IMR-90 (cell line): ENCODE measurements at regions not wholly inside any gene's neighbourhood (a gene's known extent, or its start where the extent isn't known, plus 50 kb on each side); places are given as distances from the start of the nearest gene placed in this dataset.

Experiments
- ATAC-seq: fragments of 200-7000 bp; cut with Tn5 transposase; 2 replicates; pipeline ENCODE4 v1.9.1; 2020; ENCODE audit warnings: low read depth, mild to moderate bottlenecking, moderate library complexity
- BruUV-seq: library from RNA; stranded (reverse); fragments of 400-500 nt; replicated peaks from 2 replicates; lab custom pipeline; 2021; lab: Mats Ljungman, UMichigan
- CTCF ChIA-PET: fragments of 300-600 bp; formaldehyde crosslinking; extraction: SDS; loops from one replicate; lab custom pipeline; 2021; ENCODE audit warnings: antibody characterized with exemption; lab: Yijun Ruan, JAX
- POLR2A ChIA-PET: fragments of 300-600 bp; sonication (Branson Sonifier 250); formaldehyde crosslinking; loops from one replicate; lab custom pipeline; 2022; ENCODE audit warnings: antibody characterized with exemption; ENCODE audit not compliant: unreplicated experiment; lab: Charles Lee
- DNase-seq: peaks from one replicate; pipeline ENCODE4 v3.0.0; 2013
- H2AFZ ChIP-seq: replicated peaks from 2 replicates; pipeline ENCODE3; 2013; ENCODE audit warnings: low read length, mild to moderate bottlenecking; ENCODE audit not compliant: poor library complexity
- H2AK5ac ChIP-seq: 2 replicates; pipeline ENCODE4 v1.6.1; 2013; ENCODE audit warnings: low read depth, low read length, inconsistent platforms
- H2AK9ac ChIP-seq: replicated peaks from 2 replicates; pipeline ENCODE3; 2013; ENCODE audit warnings: mild to moderate bottlenecking, low read depth, low read length, moderate library complexity; ENCODE audit not compliant: poor library complexity
- H2BK120ac ChIP-seq: 2 replicates; pipeline ENCODE4 v1.6.1; 2013; ENCODE audit warnings: low read depth, low read length, inconsistent platforms
- H2BK15ac ChIP-seq: 3 replicates; pipeline ENCODE4 v1.6.1; 2013; ENCODE audit warnings: low read depth, low read length, inconsistent platforms
- H2BK20ac ChIP-seq: 2 replicates; pipeline ENCODE4 v1.6.1; 2013; ENCODE audit warnings: low read depth, mild to moderate bottlenecking, inconsistent platforms, low read length, moderate library complexity
- H2BK5ac ChIP-seq: 2 replicates; pipeline ENCODE4 v1.6.1; 2013; ENCODE audit warnings: mild to moderate bottlenecking, low read depth, low read length, inconsistent platforms; ENCODE audit not compliant: poor library complexity, severe bottlenecking
- H3K14ac ChIP-seq: replicated peaks from 2 replicates; pipeline ENCODE4 v1.6.1; 2013; ENCODE audit warnings: low read depth, low read length, inconsistent platforms
- H3K18ac ChIP-seq: 2 replicates; pipeline ENCODE4 v1.6.1; 2013; ENCODE audit warnings: low read depth, low read length, control low read depth
- H3K23ac ChIP-seq: 2 replicates; pipeline ENCODE4 v1.6.1; 2013; ENCODE audit warnings: low read depth, low read length, inconsistent platforms
- H3K27ac ChIP-seq: 2 replicates; pipeline ENCODE4 v1.5.1; 2013; ENCODE audit warnings: mild to moderate bottlenecking, control low read depth, low read length; ENCODE audit not compliant: insufficient read depth
- H3K27me3 ChIP-seq: 2 replicates; pipeline ENCODE4 v1.6.1; 2013; ENCODE audit warnings: low read length; ENCODE audit not compliant: control insufficient read depth, insufficient read depth
- H3K36me3 ChIP-seq: 2 replicates; pipeline ENCODE4 v1.6.1; 2013; ENCODE audit warnings: low read length, mixed read lengths; ENCODE audit not compliant: control insufficient read depth, insufficient read depth
- H3K4ac ChIP-seq: 2 replicates; pipeline ENCODE4 v1.6.1; 2013; ENCODE audit warnings: low read depth, low read length, inconsistent platforms
- H3K4me1 ChIP-seq: 2 replicates; pipeline ENCODE4 v1.6.1; 2013; ENCODE audit warnings: low read length, mixed read lengths; ENCODE audit not compliant: control insufficient read depth, insufficient read depth
- H3K4me2 ChIP-seq: 2 replicates; pipeline ENCODE4 v1.6.1; 2013; ENCODE audit warnings: low read depth, mild to moderate bottlenecking, control low read depth, low read length, moderate library complexity
- H3K4me3 ChIP-seq: 2 replicates; pipeline ENCODE4 v1.5.1; 2013; ENCODE audit warnings: low read depth, mild to moderate bottlenecking, control low read depth, low read length, moderate library complexity; ENCODE audit not compliant: insufficient read depth
- H3K56ac ChIP-seq: 2 replicates; pipeline ENCODE4 v1.6.1; 2013; ENCODE audit warnings: low read length, inconsistent platforms; ENCODE audit not compliant: insufficient read depth; ENCODE audit errors: extremely low read depth
- H3K79me1 ChIP-seq, 2 experiments: 2 replicates each; pipeline ENCODE4 v1.6.1; 2013; ENCODE audit warnings: low read length in 2 of 2, inconsistent platforms in 1 of 2, low read depth in 1 of 2
- H3K9ac ChIP-seq: 2 replicates; pipeline ENCODE4 v1.6.1; 2013; ENCODE audit warnings: low read depth, low read length, control low read depth
- H3K9me1 ChIP-seq: 2 replicates; pipeline ENCODE4 v1.6.1; 2013; ENCODE audit warnings: low read length, inconsistent platforms; ENCODE audit not compliant: insufficient read depth
- H3K9me3 ChIP-seq: 2 replicates; pipeline ENCODE4 v1.6.1; 2013; ENCODE audit warnings: low read length; ENCODE audit not compliant: control insufficient read depth, insufficient read depth
- H4K20me1 ChIP-seq: 2 replicates; pipeline ENCODE4 v1.6.1; 2013; ENCODE audit warnings: low read length, inconsistent platforms; ENCODE audit not compliant: insufficient read depth
- H4K5ac ChIP-seq: 2 replicates; pipeline ENCODE4 v1.6.1; 2013; ENCODE audit warnings: mild to moderate bottlenecking, low read depth, low read length, control low read depth
- H4K8ac ChIP-seq, 2 experiments: 2 replicates each; pipeline ENCODE4 v1.6.1; 2013; ENCODE audit warnings: low read depth in 2 of 2, low read length in 2 of 2, control low read depth in 1 of 2, inconsistent platforms in 1 of 2
- H4K91ac ChIP-seq: 2 replicates; pipeline ENCODE4 v1.6.1; 2013; ENCODE audit warnings: low read depth, low read length, inconsistent platforms; ENCODE audit not compliant: insufficient read depth
- CEBPB ChIP-seq: IDR thresholded peaks from 2 replicates; pipeline ENCODE4 v1.6.1; 2012; ENCODE audit warnings: low read depth, low read length, improper control_type of control experiment
- CHD1 ChIP-seq: IDR thresholded peaks from 2 replicates; pipeline ENCODE4 v1.6.1; 2012; ENCODE audit warnings: low read depth, low read length, improper control_type of control experiment
- FOS ChIP-seq: fragments of 150-350 bp; IDR thresholded peaks from 2 replicates; pipeline ENCODE4 v1.6.1; 2016; ENCODE audit warnings: low read depth, low read length
- MAFK ChIP-seq: IDR thresholded peaks from 2 replicates; pipeline ENCODE4 v1.6.1; 2012; ENCODE audit warnings: low read depth, low read length, improper control_type of control experiment
- MAZ ChIP-seq: IDR thresholded peaks from 2 replicates; pipeline ENCODE4 v1.6.1; 2012; ENCODE audit warnings: low read depth, mild to moderate bottlenecking, low read length, improper control_type of control experiment, moderate library complexity, borderline replicate concordance
- MXI1 ChIP-seq: IDR thresholded peaks from 2 replicates; pipeline ENCODE4 v1.6.1; 2012; ENCODE audit warnings: low read depth, mild to moderate bottlenecking, low read length, moderate library complexity, borderline replicate concordance
- NFE2L2 ChIP-seq: fragments of 150-350 bp; IDR thresholded peaks from 2 replicates; pipeline ENCODE4 v1.6.1; 2016; ENCODE audit warnings: low read depth, mild to moderate bottlenecking, low read length
- POLR2A ChIP-seq: IDR thresholded peaks from 2 replicates; pipeline ENCODE4 v1.6.1; 2012; ENCODE audit warnings: mild to moderate bottlenecking, low read depth, low read length
- RAD21 ChIP-seq: IDR thresholded peaks from 2 replicates; pipeline ENCODE4 v1.6.1; 2012; ENCODE audit warnings: low read length, improper control_type of control experiment
- RFX5 ChIP-seq: IDR thresholded peaks from 2 replicates; pipeline ENCODE4 v1.8.0; 2012; ENCODE audit warnings: low read depth, mild to moderate bottlenecking, low read length, moderate library complexity
- SMC3 ChIP-seq: fragments of 150-350 bp; IDR thresholded peaks from 2 replicates; pipeline ENCODE4 v1.6.1; 2016; ENCODE audit warnings: low read depth, mild to moderate bottlenecking, antibody characterized with exemption, low read length, moderate library complexity
- dilution Hi-C: fragments of 300-500 bp; cut with HindIII; formaldehyde crosslinking; loops from one replicate; pipeline ENCODE4 v1.14.3; 2018; ENCODE audit warnings: low sequenced_read_pairs; ENCODE audit not compliant: unreplicated experiment
- in situ Hi-C: fragments of 300-500 bp; cut with MboI; formaldehyde crosslinking; loops from 3 replicates; pipeline ENCODE4 v1.14.3; 2019; ENCODE audit warnings: low sequenced_read_pairs, inconsistent platforms, mixed read lengths
- intact Hi-C: fragments of 100-400 bp; cut with micrococcal nuclease; formaldehyde crosslinking; loops from 2 replicates; pipeline ENCODE4 v1.10.0; 2022
- TF ChIP-seq, protein P1 (sequence below): conservative IDR thresholded peaks from 2 replicates; pipeline ENCODE4 v1.5.1; 2012; ENCODE audit warnings: mild to moderate bottlenecking, low read depth, low read length, improper control_type of control experiment
- TF ChIP-seq, protein P2 (sequence below): fragments of 150-350 bp; IDR thresholded peaks from 2 replicates; pipeline ENCODE4 v1.6.1; 2016; ENCODE audit warnings: low read depth, mild to moderate bottlenecking, low read length, moderate library complexity, borderline replicate concordance

DNA sequence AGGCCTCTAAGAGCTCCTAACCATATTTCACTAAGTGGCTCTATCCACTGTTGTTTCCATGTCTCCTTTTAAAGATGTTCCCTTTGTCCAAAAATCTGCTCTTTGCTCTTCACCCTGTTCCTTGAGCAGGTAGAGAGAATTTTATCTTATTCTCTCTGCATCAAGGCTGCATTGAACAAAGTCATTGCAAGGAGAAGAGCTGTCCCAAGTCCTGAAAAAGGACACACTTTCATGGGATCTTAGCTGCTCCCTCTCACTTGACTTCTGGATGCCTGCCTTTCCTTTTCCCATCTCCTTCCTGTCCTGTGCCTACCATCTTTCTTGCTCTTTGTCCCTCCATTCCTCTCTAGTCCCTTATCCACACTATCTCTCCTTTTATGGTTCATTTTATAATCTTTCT, 235.2 kb upstream of the THSD7B start:
- DNase-seq (no peak), ATAC-seq (no peak)
- Histone ChIP-seq H3K27ac (no peak overlapping the region), H2BK5ac (no peak overlapping the region), H4K8ac (no peak overlapping the region), H3K27me3 (no peaks in the 10 kb centered on the region), H3K36me3 (no peaks in the 10 kb centered on the region), H2AK5ac (no peak overlapping the region), H3K18ac (no peak overlapping the region), H3K23ac (no peak overlapping the region), H3K9ac (no peak overlapping the region), H3K4me2 (no peak overlapping the region), H3K79me1 (no peaks in the 10 kb centered on the region), H4K91ac (no peak overlapping the region), H3K9me3 (peaks cover 25% of the 10 kb centered on the region), H3K4ac (no peak overlapping the region), H3K4me3 (no peak overlapping the region), H2BK20ac (no peak overlapping the region), H4K20me1 (no peaks in the 10 kb centered on the region), H3K4me1 (no peaks in the 10 kb centered on the region), H2AFZ (no peak overlapping the region), H2AK9ac (no peak overlapping the region), H3K14ac (no peak overlapping the region), H3K56ac (no peak overlapping the region), H4K5ac (no peak overlapping the region), H3K9me1 (no peaks in the 10 kb centered on the region), H2BK15ac (no peak overlapping the region), H2BK120ac (no peak overlapping the region)
- TF ChIP-seq, protein P1, sequence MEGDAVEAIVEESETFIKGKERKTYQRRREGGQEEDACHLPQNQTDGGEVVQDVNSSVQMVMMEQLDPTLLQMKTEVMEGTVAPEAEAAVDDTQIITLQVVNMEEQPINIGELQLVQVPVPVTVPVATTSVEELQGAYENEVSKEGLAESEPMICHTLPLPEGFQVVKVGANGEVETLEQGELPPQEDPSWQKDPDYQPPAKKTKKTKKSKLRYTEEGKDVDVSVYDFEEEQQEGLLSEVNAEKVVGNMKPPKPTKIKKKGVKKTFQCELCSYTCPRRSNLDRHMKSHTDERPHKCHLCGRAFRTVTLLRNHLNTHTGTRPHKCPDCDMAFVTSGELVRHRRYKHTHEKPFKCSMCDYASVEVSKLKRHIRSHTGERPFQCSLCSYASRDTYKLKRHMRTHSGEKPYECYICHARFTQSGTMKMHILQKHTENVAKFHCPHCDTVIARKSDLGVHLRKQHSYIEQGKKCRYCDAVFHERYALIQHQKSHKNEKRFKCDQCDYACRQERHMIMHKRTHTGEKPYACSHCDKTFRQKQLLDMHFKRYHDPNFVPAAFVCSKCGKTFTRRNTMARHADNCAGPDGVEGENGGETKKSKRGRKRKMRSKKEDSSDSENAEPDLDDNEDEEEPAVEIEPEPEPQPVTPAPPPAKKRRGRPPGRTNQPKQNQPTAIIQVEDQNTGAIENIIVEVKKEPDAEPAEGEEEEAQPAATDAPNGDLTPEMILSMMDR: no peak
- TF ChIP-seq RFX5: no peak
- TF ChIP-seq FOS: no peak
- TF ChIP-seq SMC3: no peak
- TF ChIP-seq, protein P2, sequence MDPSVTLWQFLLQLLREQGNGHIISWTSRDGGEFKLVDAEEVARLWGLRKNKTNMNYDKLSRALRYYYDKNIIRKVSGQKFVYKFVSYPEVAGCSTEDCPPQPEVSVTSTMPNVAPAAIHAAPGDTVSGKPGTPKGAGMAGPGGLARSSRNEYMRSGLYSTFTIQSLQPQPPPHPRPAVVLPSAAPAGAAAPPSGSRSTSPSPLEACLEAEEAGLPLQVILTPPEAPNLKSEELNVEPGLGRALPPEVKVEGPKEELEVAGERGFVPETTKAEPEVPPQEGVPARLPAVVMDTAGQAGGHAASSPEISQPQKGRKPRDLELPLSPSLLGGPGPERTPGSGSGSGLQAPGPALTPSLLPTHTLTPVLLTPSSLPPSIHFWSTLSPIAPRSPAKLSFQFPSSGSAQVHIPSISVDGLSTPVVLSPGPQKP: no peak
- TF ChIP-seq POLR2A: no peak
- TF ChIP-seq NFE2L2: no peak
- TF ChIP-seq CEBPB: no peak
- TF ChIP-seq MXI1: no peak
- no peak for TF ChIP-seq MAFK
- no peak for TF ChIP-seq RAD21
- TF ChIP-seq CHD1: no peak
- no peak for TF ChIP-seq MAZ
- no TSS peak for BruUV-seq
- intact Hi-C loops: no loop called here
- ChIA-PET POLR2A (no interaction called here), CTCF (no interaction called here)
- in situ Hi-C loops: no loop called here
- dilution Hi-C loops: no loop called here
